ENCODE measurements at regions not wholly inside any gene's neighbourhood (a gene's known extent, or its start where the extent isn't known, plus 50 kb on each side); places are given as distances from the start of the nearest gene placed in this dataset.
"Not testable (repeated sequence)": the region's sequence is repeated elsewhere in the genome, so short reads cannot be mapped to it uniquely, and the experiment has no call there.

GRCh38 chr12:17030338-17030737 is 424.4 kb upstream of the LMO3 start:
- DNase-seq (ENCODE audit: low read depth) (no peak), FAIRE-seq (no peak)
- no peak overlapping the region for H3K4me3 ChIP-seq (ENCODE audit: low read depth, low read length)
- TF ChIP-seq CTCF (IDR thresholded peaks at IDR 0.05; ENCODE audit: insufficient read depth, low read length, severe bottlenecking): no peak
- no peaks in the 10 kb centered on the region for H3K36me3 ChIP-seq (ENCODE audit: control insufficient read depth, insufficient read depth, low read length)
- H3K27me3 ChIP-seq (ENCODE audit: control insufficient read depth, insufficient read depth, low read length): no peaks in the 10 kb centered on the region

GRCh38 chr12:17028348-17028747 is 422.4 kb upstream of the LMO3 start:
- peak; percentile 31 for TF ChIP-seq CTCF (IDR thresholded peaks at IDR 0.05; ENCODE audit: insufficient read depth, low read length, severe bottlenecking)
- Histone ChIP-seq H3K4me3 (ENCODE audit: low read depth, low read length) (no peak overlapping the region), H3K27me3 (ENCODE audit: control insufficient read depth, insufficient read depth, low read length) (no peaks in the 10 kb centered on the region), H3K36me3 (ENCODE audit: control insufficient read depth, insufficient read depth, low read length) (no peaks in the 10 kb centered on the region)
- DNase-seq (ENCODE audit: low read depth) (no peak), FAIRE-seq (no peak)

GRCh38 chr12:17025424-17025823 is 419.5 kb upstream of the LMO3 start:
- not testable (repeated sequence) for FAIRE-seq; H3K36me3 ChIP-seq (ENCODE audit: control insufficient read depth, insufficient read depth, low read length)

GRCh38 chr12:17020765-17021164 is 414.8 kb upstream of the LMO3 start:
- Histone ChIP-seq H3K36me3 (ENCODE audit: control insufficient read depth, insufficient read depth, low read length) (no peaks in the 10 kb centered on the region), H3K27me3 (ENCODE audit: control insufficient read depth, insufficient read depth, low read length) (no peaks in the 10 kb centered on the region), H3K4me3 (ENCODE audit: low read depth, low read length) (no peak overlapping the region)
- no peak for TF ChIP-seq CTCF (IDR thresholded peaks at IDR 0.05; ENCODE audit: insufficient read depth, low read length, severe bottlenecking)
- DNase-seq (ENCODE audit: low read depth): no peak
- FAIRE-seq: no peak

More at GRCh38 chr12:17025424-17025823, 419.5 kb upstream of the LMO3 start:
- not testable (repeated sequence) for H3K4me3 ChIP-seq (ENCODE audit: low read depth, low read length); DNase-seq (ENCODE audit: low read depth); H3K27me3 ChIP-seq (ENCODE audit: control insufficient read depth, insufficient read depth, low read length)

GRCh38 chr12:17017402-17017801 is 411.4 kb upstream of the LMO3 start:
- DNase-seq (ENCODE audit: low read depth) (peak; percentile 63), FAIRE-seq (peak; percentile 52)
- no peaks in the 10 kb centered on the region for H3K27me3 ChIP-seq (ENCODE audit: control insufficient read depth, insufficient read depth, low read length)
- no peak overlapping the region for H3K4me3 ChIP-seq (ENCODE audit: low read depth, low read length)
- no peak for TF ChIP-seq CTCF (IDR thresholded peaks at IDR 0.05; ENCODE audit: insufficient read depth, low read length, severe bottlenecking)
- H3K36me3 ChIP-seq (ENCODE audit: control insufficient read depth, insufficient read depth, low read length): no peaks in the 10 kb centered on the region

- no peak for TF ChIP-seq CTCF (IDR thresholded peaks at IDR 0.05; ENCODE audit: insufficient read depth, low read length, severe bottlenecking)
- Histone ChIP-seq H3K27me3 (ENCODE audit: control insufficient read depth, insufficient read depth, low read length) (no peaks in the 10 kb centered on the region), H3K4me3 (ENCODE audit: low read depth, low read length) (no peak overlapping the region), H3K36me3 (ENCODE audit: control insufficient read depth, insufficient read depth, low read length) (no peaks in the 10 kb centered on the region)
- peak; percentile 85 for DNase-seq (ENCODE audit: low read depth)
- FAIRE-seq: no peak
These were observed 410.3 kb upstream of the LMO3 start for GRCh38 chr12:17016116-17016864.

Data from bronchial epithelial cell (primary cell).